GOT3 (cell line): ENCODE measurements at regions not wholly inside any gene's neighbourhood (a gene's known extent, or its start where the extent isn't known, plus 50 kb on each side); places are given as distances from the start of the nearest gene placed in this dataset.

Experiments used
- DNase-seq: peaks from one replicate; lab custom pipeline; 2025; ENCODE audit warnings: mixed read lengths; lab: John Stamatoyannopoulos, UW

GRCh38 chr3:146912241-146913015, 307.3 kb upstream of the PLSCR5 start:
- no peak for DNase-seq

DNA sequence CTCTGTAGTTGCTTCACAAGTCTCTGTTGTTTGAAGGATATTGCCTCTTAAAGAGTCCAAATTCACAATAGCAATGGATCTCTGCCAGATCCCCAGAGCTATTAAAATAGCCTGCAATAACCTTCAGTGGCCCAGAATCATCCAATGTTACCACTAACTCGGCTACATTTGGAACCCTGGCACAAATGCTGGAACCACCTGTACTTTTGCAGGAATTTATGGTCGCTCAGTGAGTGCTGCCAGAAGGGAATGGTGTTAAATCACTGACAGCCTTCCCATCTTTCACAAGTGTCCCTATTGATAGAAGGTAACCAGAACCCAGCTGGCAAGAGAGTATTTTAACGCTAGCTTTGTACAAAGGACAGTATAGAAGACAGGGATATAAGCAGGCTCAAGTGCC, 298.8 kb upstream of the PLSCR5 start:
- no peak for DNase-seq

DNA sequence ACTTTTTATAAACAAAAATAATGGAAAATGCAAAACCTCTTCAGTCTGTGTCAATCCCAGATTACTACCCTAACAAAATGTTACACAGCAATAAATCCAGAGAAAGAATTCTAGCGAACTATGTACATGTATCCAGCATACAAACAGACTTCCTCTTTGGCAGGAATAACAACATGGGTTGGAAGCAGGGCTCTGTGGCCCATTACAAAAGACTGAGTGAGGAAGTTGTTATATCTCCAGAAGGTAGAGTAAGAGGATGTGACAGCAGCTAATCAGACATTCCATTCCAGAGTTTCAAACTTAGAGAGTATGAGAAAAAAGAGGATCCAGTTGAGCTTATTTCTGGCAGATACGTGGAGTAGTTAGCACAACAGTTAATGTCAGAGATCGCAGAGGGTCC, 294.0 kb upstream of the PLSCR5 start:
- no peak for DNase-seq

GRCh38 chr3:146896711-146897110, 291.6 kb upstream of the PLSCR5 start:
- DNase-seq, result no peak

DNA sequence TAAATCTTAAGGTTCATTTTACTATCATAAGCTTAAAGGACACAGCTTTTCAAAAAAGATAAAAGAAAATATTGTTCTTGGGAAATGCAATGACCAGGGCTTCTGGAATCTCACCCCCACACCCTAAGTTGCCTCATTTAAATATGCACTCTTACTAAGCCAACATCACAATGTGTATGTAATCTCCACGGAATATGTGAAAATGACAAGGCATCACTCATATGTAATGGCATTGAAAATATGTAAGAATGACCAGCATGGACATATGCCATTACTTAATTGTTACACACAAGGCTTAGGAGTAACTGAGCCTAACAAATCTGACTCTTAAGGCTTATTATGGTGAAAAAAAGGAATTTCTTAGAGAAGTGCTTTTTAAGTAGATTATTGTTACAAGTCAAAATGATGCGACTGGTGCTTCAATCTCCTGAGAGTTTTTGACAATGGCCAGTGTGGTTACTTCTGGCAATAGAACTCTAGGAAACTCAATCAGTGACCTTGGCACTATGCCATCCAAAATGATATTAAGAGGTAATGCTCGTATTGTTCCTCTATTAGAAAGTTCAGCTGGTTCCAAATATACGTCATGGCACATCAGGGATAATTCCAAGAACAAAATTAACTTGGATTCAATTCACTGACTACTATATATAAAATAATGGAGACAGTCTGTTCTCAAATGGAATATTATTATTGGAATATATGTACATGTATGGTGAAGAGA, 290.0 kb upstream of the PLSCR5 start:
- no peak for DNase-seq

DNA sequence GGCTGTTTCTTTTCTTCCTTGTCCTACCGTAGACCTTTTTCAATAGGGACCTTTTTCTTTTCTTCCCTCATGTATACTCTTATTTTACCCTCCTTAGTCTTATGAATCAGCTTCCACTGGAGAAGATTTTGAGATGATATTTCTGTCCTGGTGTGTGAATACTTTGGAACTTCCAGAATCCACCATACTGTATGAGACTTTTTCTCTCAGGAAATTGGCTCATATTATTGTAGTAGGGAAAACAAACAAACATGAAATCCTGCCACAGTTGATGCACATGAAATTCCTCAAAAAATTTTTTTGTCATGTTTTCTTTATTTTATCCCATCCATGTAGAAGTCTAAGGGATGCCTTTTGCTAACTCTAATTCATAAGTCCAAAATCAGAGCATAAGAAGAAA, 289.3 kb upstream of the PLSCR5 start:
- DNase-seq, result no peak

DNA sequence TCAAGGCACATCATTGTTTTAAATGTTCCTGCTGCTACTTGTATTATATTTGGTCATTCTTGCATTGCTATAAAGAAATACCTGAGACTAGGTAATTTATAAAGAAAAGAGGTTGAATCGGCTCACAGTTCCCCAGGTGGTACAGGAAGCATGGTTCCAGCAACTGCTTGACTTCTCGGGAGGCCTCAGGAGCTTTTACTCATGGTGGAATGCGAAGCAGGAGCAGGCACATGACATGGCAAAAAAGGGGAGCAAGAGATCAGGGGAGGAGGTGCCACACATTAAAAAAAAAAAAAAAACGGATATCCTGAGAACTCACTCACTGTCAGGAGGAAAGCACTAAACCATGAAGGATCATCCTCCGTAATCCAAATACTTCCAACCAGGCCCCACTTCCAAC, 286.9 kb upstream of the PLSCR5 start:
- DNase-seq, result no peak

- no peak for DNase-seq
Measured at GRCh38 chr3:146889626-146890025, 284.5 kb upstream of the PLSCR5 start.

DNA sequence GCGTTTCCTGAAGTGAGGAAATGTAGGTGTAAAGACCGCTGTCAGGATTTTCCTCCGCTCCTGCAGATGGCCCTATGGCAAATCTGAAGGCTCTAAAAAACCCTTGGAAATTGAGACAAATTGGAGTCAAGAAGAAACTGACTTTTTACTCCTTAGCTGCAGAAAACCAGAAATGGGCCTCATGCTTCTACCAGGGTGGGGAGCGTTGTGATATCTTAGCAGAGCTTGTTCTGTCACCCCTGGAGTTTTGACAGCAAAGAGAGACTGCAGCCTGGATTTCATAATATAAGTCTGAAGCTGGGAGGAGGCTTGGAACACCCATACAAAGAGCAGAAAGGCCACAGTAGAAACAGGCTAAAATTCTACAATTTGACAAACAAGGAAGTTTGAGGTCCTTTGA, 283.0 kb upstream of the PLSCR5 start:
- no peak for DNase-seq

DNA sequence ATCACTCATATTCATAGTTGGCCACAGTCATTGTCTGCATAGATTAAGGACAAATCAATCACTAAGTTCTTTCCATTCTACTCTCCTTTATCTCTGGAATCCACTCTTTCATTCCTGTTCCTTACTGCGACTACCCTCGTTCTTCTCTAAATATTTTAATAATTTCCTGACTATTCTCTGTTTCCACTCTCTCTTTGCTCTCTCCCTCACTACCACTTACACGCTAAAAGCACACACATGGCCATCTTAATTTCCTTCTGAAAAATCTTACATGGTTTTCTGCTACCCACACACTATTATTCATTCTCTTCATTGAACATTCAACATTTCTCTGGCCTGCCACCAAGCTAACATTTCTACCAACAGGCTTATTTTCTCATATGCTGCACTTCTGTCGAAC, 279.6 kb upstream of the PLSCR5 start:
- no peak for DNase-seq

- no peak for DNase-seq
Measured at GRCh38 chr3:146884296-146884695, 279.1 kb upstream of the PLSCR5 start.

- no peak for DNase-seq
Measured at GRCh38 chr3:146883288-146883687, 278.1 kb upstream of the PLSCR5 start.

- DNase-seq, result no peak
Measured at GRCh38 chr3:146881966-146882760, 277.0 kb upstream of the PLSCR5 start.

- DNase-seq, result no peak
Measured at GRCh38 chr3:146881356-146881755, 276.2 kb upstream of the PLSCR5 start.

DNA sequence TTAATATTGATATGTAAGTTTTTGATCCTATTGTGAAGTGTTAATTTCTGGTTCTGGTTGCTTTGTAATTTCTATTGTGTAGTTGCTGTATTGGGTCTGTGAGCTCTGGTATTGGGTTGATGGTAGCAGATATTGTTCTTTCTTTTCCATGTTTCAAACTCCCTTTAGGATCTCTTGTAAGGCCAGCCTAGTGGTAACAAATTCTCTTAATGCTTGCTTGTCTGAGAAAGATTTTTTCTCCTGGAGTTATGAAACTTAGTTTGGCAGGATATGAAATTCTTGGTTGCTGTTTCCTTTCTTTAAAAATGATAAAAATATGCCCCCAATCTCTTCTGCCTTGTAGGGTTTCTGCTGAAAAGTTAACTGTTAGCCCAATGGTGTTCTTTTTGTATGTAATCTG, 268.6 kb upstream of the PLSCR5 start:
- DNase-seq, result no peak

- no peak for DNase-seq
Measured at GRCh38 chr3:146865175-146865755, 260.1 kb upstream of the PLSCR5 start.

DNA sequence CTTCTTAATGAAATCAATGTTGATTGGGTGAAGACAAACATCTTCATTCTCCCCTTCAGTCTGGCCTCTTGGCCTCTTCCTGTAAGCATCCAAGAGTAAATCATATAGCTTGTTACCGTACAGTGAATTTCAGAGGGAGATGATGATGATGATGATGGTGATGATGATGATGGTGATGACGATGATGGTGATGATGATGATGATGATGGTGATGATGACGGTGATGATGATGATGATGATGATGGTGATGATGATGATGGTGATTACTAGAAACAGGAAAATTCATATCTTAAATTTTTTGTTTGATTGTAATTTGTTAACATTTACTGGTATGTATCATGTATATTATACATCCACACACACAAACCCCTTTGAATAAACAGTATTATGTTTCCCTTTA, 256.1 kb upstream of the PLSCR5 start:
- no peak for DNase-seq

DNA sequence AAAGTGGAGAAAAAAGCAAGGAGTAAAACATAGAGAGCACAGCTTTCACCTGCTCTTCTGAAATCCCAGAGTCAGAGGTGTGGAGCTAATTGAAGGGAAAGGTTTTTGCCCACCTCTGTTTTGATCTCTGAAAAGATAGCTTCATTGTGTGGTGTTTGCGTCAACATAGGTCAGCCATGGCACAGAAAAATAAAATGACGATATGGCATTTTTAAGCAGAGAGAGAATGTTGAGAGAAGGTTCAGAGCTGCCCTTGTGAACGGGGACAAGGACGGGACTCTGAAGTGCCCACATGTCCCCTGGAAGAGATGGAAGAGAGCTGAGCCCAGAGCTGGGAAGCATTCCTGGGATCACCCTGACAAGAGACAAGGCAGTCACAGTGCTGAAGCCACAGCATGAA, 249.4 kb upstream of the PLSCR5 start:
- DNase-seq, result no peak

GRCh38 chr3:146851665-146852064, 246.5 kb upstream of the PLSCR5 start:
- no peak for DNase-seq

DNA sequence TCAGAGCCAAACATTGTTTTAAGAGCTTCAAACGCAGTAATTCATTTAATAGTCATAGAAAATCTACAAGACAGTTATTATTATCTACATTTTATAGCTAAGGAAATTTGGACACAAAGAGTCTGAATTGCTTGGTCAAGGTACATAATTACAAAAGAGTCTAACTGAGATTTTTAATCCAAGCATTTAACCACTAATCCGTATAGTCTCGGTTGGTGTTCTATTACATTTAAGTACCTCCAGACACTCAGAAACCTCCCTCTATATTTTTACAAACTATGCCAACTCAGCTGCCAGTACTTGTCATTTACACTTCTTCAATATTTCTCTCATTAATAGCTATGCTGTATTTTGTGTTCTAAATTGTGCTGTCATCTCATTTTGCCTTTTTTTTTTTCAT, 240.2 kb upstream of the PLSCR5 start:
- DNase-seq, result no peak

GRCh38 chr3:146843476-146843875, 238.3 kb upstream of the PLSCR5 start:
- DNase-seq, result no peak

DNA sequence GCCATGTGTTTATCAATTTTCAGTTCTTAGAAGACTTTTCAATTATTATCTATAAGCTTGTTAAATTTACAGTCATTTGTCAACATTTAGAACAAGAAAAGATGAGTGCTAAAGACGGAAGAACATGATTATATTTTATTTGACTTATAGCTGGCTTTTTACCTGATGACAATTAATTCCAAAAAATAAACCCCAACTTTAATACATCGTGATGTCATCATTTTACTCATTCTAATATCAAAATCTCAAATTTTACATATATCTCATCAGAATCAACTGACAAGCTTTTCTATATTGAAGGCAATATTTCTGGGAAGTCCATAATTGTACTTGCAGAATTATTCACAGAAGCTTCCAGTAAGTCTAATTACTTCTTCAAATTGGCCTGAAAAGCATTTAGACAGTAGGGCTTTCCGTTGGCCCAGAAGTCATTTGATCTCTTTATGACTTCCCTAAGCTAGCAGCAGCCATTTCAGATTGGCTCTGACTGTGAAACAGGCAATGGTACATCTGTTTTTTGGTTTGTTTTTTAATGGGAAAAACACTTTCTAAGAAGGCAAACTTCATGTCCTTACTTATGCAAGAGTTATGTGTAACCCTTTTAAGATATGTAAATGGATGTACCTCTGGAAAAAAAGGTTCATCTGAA, 234.7 kb upstream of the PLSCR5 start:
- DNase-seq, result no peak
